NCI-H1417 treated with DMSO at 0.1 percent for 48 hours (cell line): ENCODE measurements at regions not wholly inside any gene's neighbourhood (a gene's known extent, or its start where the extent isn't known, plus 50 kb on each side); places are given as distances from the start of the nearest gene placed in this dataset.
"Not testable (repeated sequence)": the region's sequence is repeated elsewhere in the genome, so short reads cannot be mapped to it uniquely, and the experiment has no call there.

Source experiments
- DNase-seq: peaks from one replicate; lab custom pipeline; 2025; lab: John Stamatoyannopoulos, UW

DNA sequence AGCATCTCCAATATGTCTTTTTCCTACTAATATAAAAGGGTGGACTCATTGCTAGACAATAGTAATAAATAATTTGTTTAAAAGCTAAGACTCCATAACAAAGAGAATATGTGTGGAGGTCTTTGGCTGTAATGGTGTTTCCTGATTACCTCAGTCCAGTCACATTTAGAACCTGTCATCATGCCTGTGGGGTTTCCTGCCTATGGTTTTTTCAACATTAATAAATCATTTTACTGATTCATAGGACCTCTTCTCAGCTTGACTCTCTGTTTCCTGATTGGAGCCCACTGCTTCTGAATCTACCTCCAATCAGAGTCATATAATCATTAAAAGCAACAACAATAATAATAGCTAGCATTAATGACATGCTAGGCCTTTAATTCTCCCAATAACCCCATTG lies 52.4 kb upstream of the GNAI1 start:
- DNase-seq = peak; percentile 34

GRCh38 chr7:80078886-80079285 lies 55.7 kb upstream of the GNAI1 start:
- no peak for DNase-seq

DNA sequence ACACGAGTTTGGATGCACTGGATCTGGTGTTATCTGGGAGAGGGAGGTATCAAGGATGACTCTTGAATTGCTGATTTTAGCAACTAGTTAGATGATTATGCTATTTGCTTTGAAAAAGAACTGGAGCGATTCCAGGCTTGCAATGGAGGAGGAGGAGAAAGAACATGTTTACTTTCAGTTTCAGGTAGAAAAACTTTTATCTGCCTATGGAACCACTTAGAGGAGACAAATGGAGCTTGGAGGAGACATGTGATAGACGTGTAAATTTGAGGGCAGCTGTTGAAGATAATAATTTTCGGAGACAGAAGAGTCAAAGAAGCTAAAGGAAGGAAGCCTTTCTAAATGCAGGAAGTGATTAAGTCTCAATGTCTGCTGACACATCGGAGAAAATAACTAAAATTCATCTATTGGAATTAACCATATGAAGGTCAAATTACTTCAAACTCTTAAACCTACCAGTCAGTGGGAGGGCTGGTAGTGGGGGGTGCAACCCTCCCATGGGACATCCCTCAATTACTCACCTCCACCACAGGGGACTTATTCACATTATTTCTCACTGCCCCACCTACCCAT lies 56.4 kb upstream of the GNAI1 start:
- no peak for DNase-seq

GRCh38 chr7:80070391-80070790 lies 64.2 kb upstream of the GNAI1 start:
- no peak for DNase-seq

- DNase-seq = no peak
Measured at GRCh38 chr7:80066639-80067038, 68.0 kb upstream of the GNAI1 start.

DNA sequence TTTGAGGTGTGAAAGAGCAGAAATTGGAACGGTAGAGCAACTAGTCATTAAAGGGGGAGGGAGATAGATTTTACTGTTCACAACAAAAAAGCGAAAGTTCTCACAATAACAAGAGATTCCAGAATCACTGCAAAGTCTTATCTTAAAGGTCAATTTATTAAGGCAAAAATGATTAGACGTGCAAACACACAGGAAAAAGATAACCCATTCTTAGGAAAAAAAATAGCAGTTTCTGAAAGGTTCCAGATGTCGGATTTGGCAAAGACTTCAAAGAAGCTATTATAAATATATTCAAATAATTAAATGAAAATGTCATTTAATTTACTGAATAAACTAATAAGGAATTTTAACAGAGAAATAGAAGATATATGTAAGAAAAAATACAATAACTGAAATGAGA lies 70.8 kb upstream of the GNAI1 start:
- no peak for DNase-seq

GRCh38 chr7:80060218-80060806 lies 74.3 kb upstream of the GNAI1 start:
- peak; percentile 34 for DNase-seq

- no peak for DNase-seq
Measured at GRCh38 chr7:80057488-80057887, 77.1 kb upstream of the GNAI1 start.

- DNase-seq = no peak
Measured at GRCh38 chr7:80054356-80054755, 80.3 kb upstream of the GNAI1 start.

- DNase-seq = peak; percentile 84
Measured at GRCh38 chr7:80053124-80053523, 81.5 kb upstream of the GNAI1 start.

- peak; percentile 64 for DNase-seq
Measured at GRCh38 chr7:80047856-80048459, 86.7 kb upstream of the GNAI1 start.

- no peak for DNase-seq
Measured at GRCh38 chr7:80047032-80047431, 87.6 kb upstream of the GNAI1 start.

GRCh38 chr7:80044796-80045195 lies 89.8 kb upstream of the GNAI1 start:
- no peak for DNase-seq

DNA sequence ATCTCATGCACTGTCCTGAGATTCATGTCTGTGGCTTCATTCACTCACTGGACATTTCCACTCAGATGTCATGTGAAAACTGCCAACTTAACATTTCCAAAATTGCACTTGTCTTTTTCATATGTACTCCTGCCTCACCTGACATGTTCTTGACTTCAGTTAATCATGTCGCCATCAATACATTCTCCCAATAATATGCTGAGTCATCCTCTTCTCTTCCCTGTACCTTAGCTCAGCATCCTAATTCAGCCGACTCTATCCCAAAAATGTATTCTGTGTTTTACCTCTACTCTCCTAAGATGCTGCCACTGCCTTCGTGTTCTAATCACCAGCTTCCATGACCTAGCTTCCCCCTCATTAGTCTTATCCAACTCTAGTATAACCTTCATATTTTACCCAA lies 93.9 kb upstream of the GNAI1 start:
- DNase-seq = no peak

GRCh38 chr7:80040335-80040734 lies 94.3 kb upstream of the GNAI1 start:
- no peak for DNase-seq

DNA sequence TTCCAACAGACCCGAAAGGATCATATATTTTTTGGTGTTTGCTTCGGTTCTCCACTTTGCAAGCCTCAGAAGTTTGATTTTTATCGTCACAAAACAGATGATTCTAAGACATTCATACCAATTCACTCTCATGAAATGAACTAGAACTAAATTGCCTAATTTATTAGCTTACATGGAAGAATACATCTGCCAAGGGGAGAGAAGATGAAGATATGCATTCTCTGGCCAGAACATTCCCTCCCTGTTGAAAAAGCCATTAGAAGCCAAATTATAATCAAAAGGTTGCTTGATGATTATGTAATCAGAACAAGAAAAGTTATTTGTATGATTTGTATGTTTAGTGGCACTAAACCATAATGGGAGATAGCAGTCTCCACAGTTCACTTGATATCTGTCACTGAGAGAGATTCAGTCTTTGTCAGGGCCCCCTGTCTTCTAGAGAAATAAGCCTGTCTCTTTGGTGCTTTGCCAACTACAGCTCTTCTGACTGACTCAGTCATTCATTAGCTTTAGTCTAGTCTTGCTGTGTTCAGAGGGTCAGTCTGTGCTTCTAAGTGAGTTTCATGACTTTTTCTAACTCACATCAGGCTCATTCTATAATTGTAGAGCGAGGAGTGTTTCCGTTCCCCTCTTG lies 95.3 kb upstream of the GNAI1 start:
- DNase-seq = no peak

DNA sequence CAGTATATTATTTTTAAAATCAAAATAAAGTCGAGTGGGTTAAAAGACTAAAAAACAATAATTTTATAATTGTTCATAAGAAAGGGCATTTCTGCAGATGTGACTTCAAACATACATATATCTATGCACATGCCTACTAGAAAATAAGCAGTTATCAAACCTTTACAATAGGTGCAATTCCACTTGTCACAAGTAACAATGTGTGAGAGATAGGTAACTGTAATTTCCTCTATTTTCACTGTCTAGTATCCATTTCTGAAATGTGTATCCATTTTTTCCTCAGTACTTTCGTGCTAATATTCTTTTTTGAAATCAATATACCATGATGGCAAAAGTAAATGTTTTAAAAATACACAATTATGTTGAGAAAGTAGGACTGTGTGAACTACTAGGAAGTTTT lies 96.9 kb upstream of the GNAI1 start:
- DNase-seq = no peak

DNA sequence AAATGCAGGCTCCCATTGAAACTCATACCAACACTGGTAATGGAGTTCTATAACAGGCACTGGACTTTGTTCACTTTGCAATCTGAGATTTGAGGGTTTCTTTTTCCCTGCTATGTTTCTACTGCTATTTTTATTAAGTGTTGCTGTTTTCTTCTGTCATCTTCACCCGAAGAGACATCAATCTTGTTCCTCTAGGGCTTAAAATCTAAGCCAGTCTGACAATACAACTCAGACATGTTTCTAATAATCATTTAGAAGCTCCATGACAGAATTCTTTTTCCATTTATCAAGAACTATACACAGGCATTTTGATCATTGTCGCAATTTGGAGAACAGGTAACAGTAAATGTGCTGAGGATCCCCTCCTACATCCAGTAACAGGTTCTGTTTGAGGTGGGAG lies 98.5 kb upstream of the GNAI1 start:
- DNase-seq = no peak

DNA sequence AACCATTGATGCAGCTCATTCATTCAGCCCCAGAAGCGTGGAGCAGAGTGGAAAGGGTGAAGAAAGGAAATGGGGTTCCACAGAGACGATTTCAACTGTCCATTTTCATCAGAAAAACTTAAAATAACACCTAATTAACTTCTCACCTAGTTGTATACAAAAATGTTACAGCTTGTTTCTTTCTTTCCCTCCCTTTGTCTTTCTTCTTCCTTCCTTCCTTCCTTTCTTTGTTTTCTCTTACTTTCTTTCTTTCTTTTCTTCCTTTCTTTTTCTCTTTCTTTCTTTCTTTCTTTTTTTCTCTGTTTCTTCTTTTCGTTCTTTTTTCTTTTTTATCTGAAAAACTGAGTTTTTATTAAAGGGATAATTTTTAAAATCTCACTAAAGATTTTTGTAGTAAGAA lies 105.9 kb upstream of the GNAI1 start:
- DNase-seq = no peak

GRCh38 chr7:80027611-80028173 lies 106.9 kb upstream of the GNAI1 start:
- no peak for DNase-seq

DNA sequence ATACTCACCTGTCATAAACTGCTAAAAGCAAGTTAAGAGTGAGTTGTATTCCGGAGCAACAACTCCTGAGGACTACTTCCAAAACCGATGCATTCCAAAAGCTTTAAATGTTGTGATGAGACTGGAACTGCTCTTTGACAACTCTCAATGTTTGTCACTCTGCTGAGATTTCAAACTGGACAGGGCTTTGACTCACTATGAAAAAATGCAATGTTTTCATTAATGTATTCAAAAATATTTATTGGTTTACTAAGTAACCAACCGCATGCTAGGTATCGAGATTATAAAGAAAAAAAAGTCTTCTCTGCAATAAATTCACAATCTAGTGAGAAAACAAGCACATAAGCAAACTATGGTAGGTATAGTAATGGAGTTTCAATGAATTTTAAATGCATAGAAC lies 107.9 kb upstream of the GNAI1 start:
- no peak for DNase-seq

GRCh38 chr7:80020277-80020676 lies 114.4 kb upstream of the GNAI1 start:
- not testable (repeated sequence) for DNase-seq

- DNase-seq = not testable (repeated sequence)
Measured at GRCh38 chr7:80019809-80020207, 114.8 kb upstream of the GNAI1 start.
